ENCODE measurements at regions not wholly inside any gene's neighbourhood (a gene's known extent, or its start where the extent isn't known, plus 50 kb on each side); places are given as distances from the start of the nearest gene placed in this dataset.

GRCh38 chr10:131724891-131725580 is 175.8 kb upstream of the PPP2R2D start:
- DNase-seq: no peak

- DNase-seq: no peak
Observed at GRCh38 chr10:131725581-131726069, 175.2 kb upstream of the PPP2R2D start.

- no peak for DNase-seq
Observed at GRCh38 chr10:131726076-131726880, 174.5 kb upstream of the PPP2R2D start.

GRCh38 chr10:131726967-131727366 is 173.8 kb upstream of the PPP2R2D start:
- DNase-seq: no peak

- DNase-seq: no peak
Observed at GRCh38 chr10:131727560-131727959, 173.2 kb upstream of the PPP2R2D start.

GRCh38 chr10:131728286-131729228 is 172.3 kb upstream of the PPP2R2D start:
- DNase-seq: no peak

- no peak for DNase-seq
Observed at GRCh38 chr10:131729361-131729760, 171.4 kb upstream of the PPP2R2D start.

- no peak for DNase-seq
Observed at GRCh38 chr10:131729938-131730660, 170.7 kb upstream of the PPP2R2D start.

- no peak for DNase-seq
Observed at GRCh38 chr10:131730771-131731497, 169.9 kb upstream of the PPP2R2D start.

GRCh38 chr10:131731780-131732630 is 168.8 kb upstream of the PPP2R2D start:
- no peak for DNase-seq

GRCh38 chr10:131732631-131733127 is 168.1 kb upstream of the PPP2R2D start:
- no peak for DNase-seq

- DNase-seq: no peak
Observed at GRCh38 chr10:131733596-131733995, 167.2 kb upstream of the PPP2R2D start.

- no peak for DNase-seq
Observed at GRCh38 chr10:131735577-131735976, 165.2 kb upstream of the PPP2R2D start.

- DNase-seq: no peak
Observed at GRCh38 chr10:131736321-131736980, 164.4 kb upstream of the PPP2R2D start.

- no peak for DNase-seq
Observed at GRCh38 chr10:131737543-131738395, 163.0 kb upstream of the PPP2R2D start.

GRCh38 chr10:131738396-131738735 is 162.4 kb upstream of the PPP2R2D start:
- no peak for DNase-seq

GRCh38 chr10:131739206-131739605 is 161.6 kb upstream of the PPP2R2D start:
- DNase-seq: peak; percentile 83

- no peak for DNase-seq
Observed at GRCh38 chr10:131742500-131742951, 158.3 kb upstream of the PPP2R2D start.
